HepG2 (cell line): ENCODE measurements at regions not wholly inside any gene's neighbourhood (a gene's known extent, or its start where the extent isn't known, plus 50 kb on each side); places are given as distances from the start of the nearest gene placed in this dataset.

ENCODE experiments used
- ARID3A ChIP-seq: IDR thresholded peaks from 2 replicates; pipeline ENCODE4 v1.6.1; 2012; ENCODE audit warnings: low read depth, low read length, improper control_type of control experiment
- ETS1 ChIP-seq: sonication (generic); formaldehyde crosslinking; IDR thresholded peaks from 2 replicates; pipeline ENCODE4 v1.4.0; 2020; ENCODE audit warnings: missing genetic modification reagents
- GATAD1 ChIP-seq: IDR thresholded peaks from 2 replicates; pipeline ENCODE4 v1.6.1; 2016; ENCODE audit warnings: missing genetic modification reagents, missing compliant biosample characterization
- GLI4 ChIP-seq: sonication (generic); formaldehyde crosslinking; IDR thresholded peaks from 2 replicates; pipeline ENCODE4 v1.5.1; 2020; ENCODE audit warnings: missing genetic modification reagents, mild to moderate bottlenecking, moderate library complexity, borderline replicate concordance
- HOXA7 ChIP-seq: sonication (generic); formaldehyde crosslinking; IDR thresholded peaks from 2 replicates; pipeline ENCODE4 v1.8.1; 2022; ENCODE audit warnings: mild to moderate bottlenecking, missing genetic modification reagents, moderate library complexity
- KLF12 ChIP-seq: sonication (generic); formaldehyde crosslinking; IDR thresholded peaks from 2 replicates; pipeline ENCODE4 v1.4.0; 2020; ENCODE audit warnings: missing genetic modification reagents, borderline replicate concordance
- MBD4 ChIP-seq: IDR thresholded peaks from 2 replicates; pipeline ENCODE4 v1.6.1; 2012; ENCODE audit warnings: low read length, inconsistent platforms, borderline replicate concordance
- RAD51 ChIP-seq: fragments of 450-650 bp; IDR thresholded peaks from 2 replicates; pipeline ENCODE4 v1.6.1; 2016; ENCODE audit warnings: borderline replicate concordance
- RARA ChIP-seq: IDR thresholded peaks from 2 replicates; pipeline ENCODE4 v1.6.1; 2016; ENCODE audit warnings: missing genetic modification reagents, missing compliant biosample characterization
- RXRB ChIP-seq: IDR thresholded peaks from 2 replicates; pipeline ENCODE4 v1.6.1; 2016; ENCODE audit warnings: borderline replicate concordance, missing genetic modification reagents, missing compliant biosample characterization
- SALL1 ChIP-seq: sonication (generic); formaldehyde crosslinking; IDR thresholded peaks from 2 replicates; pipeline ENCODE4 v1.8.0; 2022; ENCODE audit warnings: mild to moderate bottlenecking, missing genetic modification reagents
- SETDB1 ChIP-seq: sonication (generic); formaldehyde crosslinking; IDR thresholded peaks from 2 replicates; pipeline ENCODE4 v1.5.1; 2020; ENCODE audit warnings: missing genetic modification reagents, mild to moderate bottlenecking, borderline replicate concordance
- TFDP2 ChIP-seq: sonication (generic); formaldehyde crosslinking; IDR thresholded peaks from 2 replicates; pipeline ENCODE4 v1.4.0; 2020; ENCODE audit warnings: missing genetic modification reagents
- ZFP41 ChIP-seq: sonication (generic); formaldehyde crosslinking; IDR thresholded peaks from 2 replicates; pipeline ENCODE4 v1.4.0; 2020; ENCODE audit warnings: mild to moderate bottlenecking, missing genetic modification reagents, borderline replicate concordance
- ZMAT5 ChIP-seq: sonication (generic); formaldehyde crosslinking; IDR thresholded peaks from 2 replicates; pipeline ENCODE4 v1.5.0; 2020; ENCODE audit warnings: mild to moderate bottlenecking, low read depth, missing genetic modification reagents, borderline replicate concordance
- ZNF101 ChIP-seq: sonication (generic); formaldehyde crosslinking; IDR thresholded peaks from 2 replicates; pipeline ENCODE4 v1.4.0; 2020; ENCODE audit warnings: mild to moderate bottlenecking, low read depth, missing genetic modification reagents, borderline replicate concordance
- ZNF274 ChIP-seq: sonication (generic); formaldehyde crosslinking; IDR thresholded peaks from 2 replicates; pipeline ENCODE4 v1.5.1; 2020; ENCODE audit warnings: mild to moderate bottlenecking, missing genetic modification reagents
- ZNF34 ChIP-seq: sonication (generic); formaldehyde crosslinking; IDR thresholded peaks from 2 replicates; pipeline ENCODE4 v1.4.0; 2020; ENCODE audit warnings: mild to moderate bottlenecking, missing genetic modification reagents, borderline replicate concordance
- ZNF513 ChIP-seq: sonication (generic); formaldehyde crosslinking; conservative IDR thresholded peaks from 2 replicates; pipeline ENCODE4 v1.5.0; 2020; ENCODE audit warnings: missing genetic modification reagents
- ZNF670 ChIP-seq: sonication (generic); formaldehyde crosslinking; IDR thresholded peaks from 2 replicates; pipeline ENCODE4 v1.8.0; 2022; ENCODE audit warnings: mild to moderate bottlenecking, missing genetic modification reagents, borderline replicate concordance
- ZNF790 ChIP-seq: sonication (generic); formaldehyde crosslinking; IDR thresholded peaks from 2 replicates; pipeline ENCODE4 v1.8.0; 2022; ENCODE audit warnings: missing genetic modification reagents, mild to moderate bottlenecking, borderline replicate concordance
- ZNF816 ChIP-seq: sonication (generic); formaldehyde crosslinking; IDR thresholded peaks from 2 replicates; pipeline ENCODE4 v1.8.0; 2022; ENCODE audit warnings: missing genetic modification reagents, mild to moderate bottlenecking, borderline replicate concordance

- TF ChIP-seq ZNF513 (CRISPR knock-in tag) (no peak), ZNF670 (peak; percentile 74; the same call in 1 of the 2 replicates), ZNF790 (CRISPR knock-in tag) (0 out of 2 replicates have a peak, but pooled peaks have one; percentile 1), TFDP2 (peak; percentile 39), HOXA7 (CRISPR knock-in tag) (no peak), SALL1 (CRISPR knock-in tag) (peak; percentile 59; the same call in 1 of the 2 replicates), ZNF34 (CRISPR knock-in tag) (no peak), ZFP41 (no peak), ARID3A (peak; percentile 95), KLF12 (CRISPR knock-in tag) (no peak), SETDB1 (CRISPR knock-in tag) (peak; percentile 42; the same call in 1 of the 2 replicates), ZNF274 (CRISPR knock-in tag) (no peak), RARA (CRISPR knock-in tag) (peak; percentile 96), GATAD1 (CRISPR knock-in tag) (no peak; the same call in 1 of the 2 replicates), ZNF101 (CRISPR knock-in tag) (no peak), GLI4 (CRISPR knock-in tag) (no peak), RXRB (CRISPR knock-in tag) (peak; percentile 92), MBD4 (peak; percentile 90; the same call in 1 of the 2 replicates), ETS1 (CRISPR knock-in tag) (no peak), RAD51 (no peak), ZNF816 (CRISPR knock-in tag) (no peak; the same call in 1 of the 2 replicates), ZMAT5 (CRISPR knock-in tag) (no peak)
Measured at GRCh38 chr2:138110453-138111083, 146.3 kb downstream of the HNMT start (continued).
